H1 (cell line): ENCODE measurements at regions not wholly inside any gene's neighbourhood (a gene's known extent, or its start where the extent isn't known, plus 50 kb on each side); places are given as distances from the start of the nearest gene placed in this dataset.

Source experiments
- CTCF ChIA-PET: fragments of 300-600 bp; sonication (Branson Sonifier 250); formaldehyde crosslinking; loops from one replicate; lab custom pipeline; 2021; ENCODE audit not compliant: partially characterized antibody; lab: Charles Lee
- POLR2A ChIA-PET: fragments of 300-600 bp; sonication (Branson Sonifier 250); formaldehyde crosslinking; loops from one replicate; lab custom pipeline; 2021; ENCODE audit warnings: inconsistent platforms; ENCODE audit not compliant: partially characterized antibody; lab: Charles Lee
- DNase-seq, 2 experiments: peaks; one replicate each; pipeline versions ENCODE4 v3.0.0 to v3.0.0-alpha.2; 2010 to 2022; ENCODE audit warnings: low spot score in 2 of 2, low read depth in 1 of 2, mixed read lengths in 1 of 2
- FAIRE-seq: peaks from 2 replicates; lab custom pipeline; 2011; peaks lifted over from hg19 to GRCh38; lab: Jason Lieb, UNC
- H2AFZ ChIP-seq: 2 replicates; pipeline ENCODE4 v1.8.1; 2012; ENCODE audit warnings: low read length, inconsistent platforms
- H2AK5ac ChIP-seq: 2 replicates; pipeline ENCODE4 v1.6.1; 2013; ENCODE audit warnings: low read depth, low read length
- H2BK120ac ChIP-seq: replicated peaks from 2 replicates; pipeline ENCODE3; 2013; ENCODE audit warnings: low read depth, low read length, inconsistent platforms
- H2BK12ac ChIP-seq: 2 replicates; pipeline ENCODE4 v1.6.1; 2013; ENCODE audit warnings: low read depth, low read length
- H2BK15ac ChIP-seq: 2 replicates; pipeline ENCODE4 v1.6.1; 2013; ENCODE audit warnings: low read length
- H2BK20ac ChIP-seq: 2 replicates; pipeline ENCODE4 v1.6.1; 2013; ENCODE audit warnings: low read length
- H2BK5ac ChIP-seq: 2 replicates; pipeline ENCODE4 v1.6.1; 2013; ENCODE audit warnings: low read depth, low read length
- H3K14ac ChIP-seq: 2 replicates; pipeline ENCODE4 v1.6.1; 2013; ENCODE audit warnings: inconsistent platforms; ENCODE audit not compliant: insufficient read length
- H3K18ac ChIP-seq: 2 replicates; pipeline ENCODE4 v1.6.1; 2013; ENCODE audit warnings: low read length; ENCODE audit errors: extremely low read depth
- H3K23ac ChIP-seq: 2 replicates; pipeline ENCODE4 v1.6.1; 2013; ENCODE audit warnings: inconsistent platforms; ENCODE audit not compliant: insufficient read length
- H3K23me2 ChIP-seq: 2 replicates; pipeline ENCODE4 v1.6.1; 2013; ENCODE audit warnings: low read depth, low read length
- H3K27ac ChIP-seq: 2 replicates; pipeline ENCODE4 v1.6.1; 2011; ENCODE audit warnings: low read depth, low read length, inconsistent platforms
- H3K27me3 ChIP-seq, 4 experiments: replicated peaks in 1 of 4; 1 replicate in 1 of 4; 2 replicates in 3 of 4; pipeline versions ENCODE4 v1.6.1 to v1.8.1; 2011 to 2013; ENCODE audit warnings: low read length in 3 of 4, mild to moderate bottlenecking in 3 of 4, inconsistent platforms in 2 of 4, mixed read lengths in 2 of 4, moderate library complexity in 1 of 4; ENCODE audit not compliant: control insufficient read depth in 3 of 4, insufficient read depth in 3 of 4; ENCODE audit errors: extremely low read depth in 1 of 4
- H3K36me3 ChIP-seq, 4 experiments: 2 replicates each; pipeline versions ENCODE4 v1.6.1 to v1.8.1; 2011 to 2013; ENCODE audit warnings: mild to moderate bottlenecking in 4 of 4, low read length in 3 of 4, moderate library complexity in 2 of 4, control low read depth in 1 of 4, inconsistent platforms in 1 of 4; ENCODE audit not compliant: insufficient read depth in 4 of 4, control insufficient read depth in 2 of 4
- H3K4ac ChIP-seq: replicated peaks from 2 replicates; pipeline ENCODE3; 2013; ENCODE audit warnings: low read length, low read depth, mixed read lengths, inconsistent platforms; ENCODE audit not compliant: insufficient read length
- H3K4me1 ChIP-seq, 4 experiments: replicated peaks in 1 of 4; 1 replicate in 1 of 4; 2 replicates in 3 of 4; pipeline versions ENCODE4 v1.6.1 to v1.8.1; 2011 to 2013; ENCODE audit warnings: low read length in 3 of 4, inconsistent platforms in 2 of 4, mixed read lengths in 1 of 4; ENCODE audit not compliant: insufficient read depth in 4 of 4, control insufficient read depth in 3 of 4
- H3K4me2 ChIP-seq, 2 experiments: 2 replicates each; pipeline versions ENCODE4 v1.6.1 to v1.8.1; 2011 to 2013; ENCODE audit warnings: low read depth in 2 of 2, low read length in 2 of 2, control low read depth in 1 of 2, inconsistent platforms in 1 of 2, mild to moderate bottlenecking in 1 of 2; ENCODE audit not compliant: insufficient read depth in 1 of 2
- H3K4me3 ChIP-seq, 4 experiments: fragments of 200-600, 300-600 bp in 1 of 4; sonication (generic), shearing (Covaris generic), sonication (Bioruptor Twin) in 1 of 4; 2 replicates each; pipeline versions ENCODE4 v1.5.1 to v1.8.1; 2011 to 2016; ENCODE audit warnings: low read length in 4 of 4, low read depth in 3 of 4, control low read depth in 2 of 4, inconsistent platforms in 2 of 4, mild to moderate bottlenecking in 2 of 4, mixed read lengths in 1 of 4, moderate library complexity in 1 of 4; ENCODE audit not compliant: insufficient read depth in 2 of 4; ENCODE audit errors: extremely low read depth in 1 of 4
- H3K56ac ChIP-seq: replicated peaks from 2 replicates; pipeline ENCODE3; 2013; ENCODE audit warnings: low read depth, mild to moderate bottlenecking, mixed read lengths, low read length, inconsistent platforms; ENCODE audit not compliant: insufficient read length
- H3K79me1 ChIP-seq: 2 replicates; pipeline ENCODE4 v1.6.1; 2013; ENCODE audit warnings: low read depth, low read length, control low read depth
- H3K79me2 ChIP-seq, 2 experiments: 2 replicates each; pipeline versions ENCODE4 v1.6.1 to v1.8.1; 2012 to 2013; ENCODE audit warnings: low read length in 2 of 2, mild to moderate bottlenecking in 2 of 2, inconsistent platforms in 1 of 2; ENCODE audit not compliant: insufficient read depth in 2 of 2, control insufficient read depth in 1 of 2
- H3K9ac ChIP-seq, 4 experiments: replicated peaks in 1 of 4; 1 replicate in 1 of 4; 2 replicates in 3 of 4; pipeline versions ENCODE4 v1.6.1 to v1.8.1; 2011 to 2013; ENCODE audit warnings: low read depth in 3 of 4, low read length in 3 of 4, control low read depth in 2 of 4, mild to moderate bottlenecking in 2 of 4, moderate library complexity in 2 of 4, inconsistent platforms in 1 of 4; ENCODE audit errors: extremely low read depth in 1 of 4
- H3K9me3 ChIP-seq, 2 experiments: 2 replicates each; pipeline versions ENCODE4 v1.6.1 to v1.8.1; 2012 to 2013; ENCODE audit warnings: mild to moderate bottlenecking in 2 of 2, moderate library complexity in 2 of 2, control low read depth in 1 of 2, inconsistent platforms in 1 of 2, low read depth in 1 of 2, low read length in 1 of 2, mixed read lengths in 1 of 2; ENCODE audit not compliant: insufficient read depth in 2 of 2
- H4K20me1 ChIP-seq, 2 experiments: replicated peaks in 1 of 2; 2 replicates each; pipeline versions ENCODE3 to v1.8.1; 2011 to 2013; ENCODE audit warnings: inconsistent platforms in 2 of 2, low read length in 2 of 2, mild to moderate bottlenecking in 1 of 2; ENCODE audit not compliant: insufficient read depth in 2 of 2, control insufficient read depth in 1 of 2
- H4K5ac ChIP-seq: 2 replicates; pipeline ENCODE4 v1.6.1; 2013; ENCODE audit warnings: low read length, low read depth, mixed read lengths, inconsistent platforms; ENCODE audit not compliant: insufficient read length
- H4K8ac ChIP-seq: 2 replicates; pipeline ENCODE4 v1.8.0; 2013; ENCODE audit warnings: mild to moderate bottlenecking, moderate library complexity, low read length, inconsistent platforms; ENCODE audit not compliant: insufficient read depth; ENCODE audit errors: extremely low read depth
- H4K91ac ChIP-seq: replicated peaks from 2 replicates; pipeline ENCODE3; 2013; ENCODE audit warnings: low read length, mixed read lengths, inconsistent platforms; ENCODE audit not compliant: insufficient read length
- ATF3 ChIP-seq: IDR thresholded peaks from 2 replicates; pipeline ENCODE4 v1.6.1; 2011; ENCODE audit warnings: low read depth, mild to moderate bottlenecking, low read length; ENCODE audit not compliant: insufficient read depth
- CREB1 ChIP-seq: IDR thresholded peaks from 2 replicates; pipeline ENCODE4 v1.6.1; 2012; ENCODE audit warnings: inconsistent platforms
- EZH2 ChIP-seq: fragments of 200-600 bp; sonication (generic); IDR thresholded peaks from 2 replicates; pipeline ENCODE4 v1.7.1; 2012; ENCODE audit warnings: low read depth, mild to moderate bottlenecking, moderate library complexity, low read length, inconsistent platforms; ENCODE audit not compliant: severe bottlenecking
- HDAC2 ChIP-seq, 2 experiments: fragments of 300-600 bp in 1 of 2; sonication (generic) in 1 of 2; IDR thresholded peaks; 2 replicates each; pipeline ENCODE4 v1.6.1; 2011 to 2012; ENCODE audit warnings: low read depth in 2 of 2, low read length in 2 of 2, mild to moderate bottlenecking in 2 of 2, moderate library complexity in 2 of 2, borderline replicate concordance in 1 of 2, inconsistent platforms in 1 of 2
- POLR2A ChIP-seq, 2 experiments: IDR thresholded peaks; 1 replicate in 1 of 2; 2 replicates in 1 of 2; pipeline ENCODE4 v1.6.1; 2011; ENCODE audit warnings: low read depth in 2 of 2, low read length in 2 of 2, mild to moderate bottlenecking in 2 of 2; ENCODE audit errors: control extremely low read depth in 1 of 2
- POU5F1 ChIP-seq: IDR thresholded peaks from 2 replicates; pipeline ENCODE4 v1.6.1; 2011; ENCODE audit warnings: low read depth, mild to moderate bottlenecking, low read length, moderate library complexity
- RAD21 ChIP-seq, 2 experiments: IDR thresholded peaks in 1 of 2; conservative IDR thresholded peaks in 1 of 2; 2 replicates each; pipeline ENCODE4 v1.6.1; 2011; ENCODE audit warnings: low read depth in 2 of 2, low read length in 2 of 2, improper control_type of control experiment in 1 of 2, inconsistent platforms in 1 of 2, mild to moderate bottlenecking in 1 of 2, moderate library complexity in 1 of 2
- RNF2 ChIP-seq: fragments of 200-900, 300-1000 bp; sonication (generic); IDR thresholded peaks from 2 replicates; pipeline ENCODE4 v1.7.1; 2016; ENCODE audit warnings: borderline replicate concordance, low read depth, mild to moderate bottlenecking, antibody characterized with exemption, low read length; ENCODE audit not compliant: poor library complexity, severe bottlenecking; ENCODE audit errors: missing control alignments
- RXRA ChIP-seq: IDR thresholded peaks from 2 replicates; pipeline ENCODE4 v1.6.1; 2011; ENCODE audit warnings: low read depth, mild to moderate bottlenecking, low read length, moderate library complexity; ENCODE audit not compliant: insufficient read depth
- SP2 ChIP-seq: IDR thresholded peaks from 2 replicates; pipeline ENCODE4 v1.6.1; 2012; ENCODE audit warnings: mild to moderate bottlenecking, low read length, inconsistent platforms
- SRF ChIP-seq: IDR thresholded peaks from 2 replicates; pipeline ENCODE4 v1.6.1; 2011; ENCODE audit warnings: mild to moderate bottlenecking, low read depth, low read length, moderate library complexity
- USF2 ChIP-seq: IDR thresholded peaks from 2 replicates; pipeline ENCODE4 v1.6.1; 2011; ENCODE audit warnings: low read length, improper control_type of control experiment
- whole genome bisulfite sequencing, 2 experiments: shearing (Covaris generic) in 1 of 2; methylation state at CpG; one replicate each; pipeline versions ENCODE4 v1.1.6 to v1.1.7; 2013 to 2015; ENCODE audit warnings: low lambda C conversion rate in 2 of 2, mixed read lengths in 2 of 2, inconsistent platforms in 1 of 2, low coverage in 1 of 2, missing lambda C conversion rate in 1 of 2; ENCODE audit not compliant: insufficient replicate concordance in 2 of 2, insufficient coverage in 1 of 2, insufficient read length in 1 of 2; ENCODE audit errors: extremely low coverage in 1 of 2, missing lambda C conversion rate in 1 of 2; 5-methylcytosine and 5-hydroxymethylcytosine counted together

- no peak overlapping the region for H2BK20ac ChIP-seq
- CTCF ChIA-PET: interaction anchor here (1.3 kb wide), 1 partner anchor 17 kb away, joined by 4 read pairs; no protein-coding TSS in a partner anchor
- H3K23me2 ChIP-seq: no peaks in the 10 kb centered on the region
- WGBS, 2 experiments: 92% methylated on average over 3 of the region's 3 CpGs; no CpG with 5 or more reads in 1 of the 2 experiments
- H3K14ac ChIP-seq: no peak overlapping the region
- H2BK12ac ChIP-seq: no peak overlapping the region
- no peak overlapping the region for H4K91ac ChIP-seq
- no peak overlapping the region for H2BK120ac ChIP-seq
- POLR2A ChIA-PET: interaction anchor here (1.1 kb wide), 1 partner anchor 9 kb away, joined by 3 read pairs; no protein-coding TSS in a partner anchor
- no peak overlapping the region for H2AFZ ChIP-seq
- H3K4ac ChIP-seq: no peak overlapping the region
- H3K4me2 ChIP-seq: no peak overlapping the region
- no peak overlapping the region for H3K4me3 ChIP-seq
- H3K18ac ChIP-seq: no peak overlapping the region
- no peak overlapping the region for H3K27ac ChIP-seq
- H3K27me3 ChIP-seq: no peaks in the 10 kb centered on the region
- H3K36me3 ChIP-seq: no peaks in the 10 kb centered on the region
- no peak overlapping the region for H2BK5ac ChIP-seq
- no peaks in the 10 kb centered on the region for H3K79me1 ChIP-seq
- no peak overlapping the region for H4K8ac ChIP-seq
- H3K9me3 ChIP-seq: no peaks in the 10 kb centered on the region
- H3K4me1 ChIP-seq: no peaks in the 10 kb centered on the region
- H2AK5ac ChIP-seq: no peak overlapping the region
- H4K5ac ChIP-seq: no peak overlapping the region
- H3K23ac ChIP-seq: no peak overlapping the region
- H2BK15ac ChIP-seq: no peak overlapping the region
- FAIRE-seq: no peak
- H3K56ac ChIP-seq: no peak overlapping the region
- DNase-seq: no peak
- no peaks in the 10 kb centered on the region for H4K20me1 ChIP-seq
- no peaks in the 10 kb centered on the region for H3K79me2 ChIP-seq
- H3K9ac ChIP-seq: no peak overlapping the region
- TF ChIP-seq RXRA (no peak), USF2 (no peak), HDAC2 (IDR thresholded peaks at IDR 0.05; ENCODE audit: borderline replicate concordance in 1 of 2, low read depth in 2 of 2, low read length in 2 of 2) (no peak), SRF (no peak), RAD21 (IDR thresholded peaks at IDR 0.05 in 1 of 2, conservative IDR thresholded peaks at IDR 0.05 in 1 of 2; ENCODE audit: low read depth in 2 of 2, low read length in 2 of 2) (no peak), POLR2A (IDR thresholded peaks at IDR 0.05; ENCODE audit: control extremely low read depth in 1 of 2, low read depth in 2 of 2, low read length in 2 of 2) (no peak), POU5F1 (no peak), ATF3 (no peak), SP2 (no peak), CREB1 (no peak), EZH2 (no peak), RNF2 (no peak)
Measured at GRCh38 chr13:37491661-37492060, 106.9 kb downstream of the POSTN start.
